ENCODE measurements at regions not wholly inside any gene's neighbourhood (a gene's known extent, or its start where the extent isn't known, plus 50 kb on each side); places are given as distances from the start of the nearest gene placed in this dataset.

DNA sequence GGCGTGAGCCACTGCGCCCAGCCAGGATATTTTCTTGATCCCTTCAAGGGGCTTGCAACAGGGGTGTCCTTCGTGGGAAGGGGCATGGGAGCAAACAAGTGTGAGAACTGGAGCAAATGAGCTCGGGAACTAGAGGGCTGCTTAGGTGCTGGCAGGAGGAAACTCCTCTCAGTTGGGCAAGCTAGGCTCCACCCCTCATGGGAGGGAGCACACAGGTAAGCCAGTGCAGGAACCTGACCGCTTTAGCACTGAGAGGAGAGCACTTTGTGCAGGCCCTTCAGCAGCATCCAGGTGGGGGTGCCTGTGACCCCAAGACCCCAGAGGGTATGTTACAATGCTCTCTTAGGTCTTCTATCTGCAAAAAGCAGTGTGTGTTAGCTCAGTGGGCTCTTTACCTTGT is 755.4 kb upstream of the MDGA2 start:
- Histone ChIP-seq H3K4me3 (replicated peaks in 1 of 3; ENCODE audit: low read depth in 2 of 3, low read length in 3 of 3) (no peak overlapping the region), H3K36me3 (replicated peaks in 1 of 2; ENCODE audit: control insufficient read depth in 1 of 2, insufficient read depth in 2 of 2, low read length in 2 of 2) (no peaks in the 10 kb centered on the region), H3K9ac (ENCODE audit: insufficient read depth, low read length, poor library complexity, severe bottlenecking) (no peak overlapping the region), H3K4me1 (ENCODE audit: control insufficient read depth in 1 of 2, insufficient read depth in 2 of 2, low read length in 2 of 2) (no peaks in the 10 kb centered on the region), H3K4me2 (replicated peaks; ENCODE audit: extremely low read depth, low read length, poor library complexity, severe bottlenecking) (no peak overlapping the region), H3K27ac (ENCODE audit: low read depth in 1 of 2, low read length in 2 of 2) (no peak overlapping the region), H3K79me2 (ENCODE audit: insufficient read depth, low read length) (no peaks in the 10 kb centered on the region), H3K9me3 (replicated peaks in 1 of 2; ENCODE audit: control insufficient read depth in 1 of 2, insufficient read depth in 1 of 2, low read length in 2 of 2) (peaks cover 0 to 6% of the 10 kb centered on the region in 2 donors), H3K27me3 (ENCODE audit: control insufficient read depth in 2 of 2, insufficient read depth in 2 of 2, low read length in 2 of 2) (no peaks in the 10 kb centered on the region), H4K20me1 (ENCODE audit: insufficient read depth, low read length) (no peaks in the 10 kb centered on the region), H2AFZ (ENCODE audit: insufficient read depth, low read depth, low read length, poor library complexity, severe bottlenecking) (no peak overlapping the region)
- WGBS (ENCODE audit: insufficient coverage): 88% methylated on average over 5 of the region's 5 CpGs
- no peak for DNase-seq
- H3K9me3 Mint-ChIP-seq: peaks cover 0 to 10% (median 0%) of the 10 kb centered on the region in 7 donors
- H3K36me3 Mint-ChIP-seq: no peaks in the 10 kb centered on the region
- no peaks in the 10 kb centered on the region for H3K27me3 Mint-ChIP-seq (ENCODE audit: low read depth in 3 of 3)
- no peak overlapping the region for H3K27ac Mint-ChIP-seq
- intact Hi-C loops (cut with micrococcal nuclease): no loop called here
- no peak for TF ChIP-seq CTCF (IDR thresholded peaks at IDR 0.05)
- no peak overlapping the region for H3K4me3 Mint-ChIP-seq
- no peaks in the 10 kb centered on the region for H3K4me1 Mint-ChIP-seq

DNA sequence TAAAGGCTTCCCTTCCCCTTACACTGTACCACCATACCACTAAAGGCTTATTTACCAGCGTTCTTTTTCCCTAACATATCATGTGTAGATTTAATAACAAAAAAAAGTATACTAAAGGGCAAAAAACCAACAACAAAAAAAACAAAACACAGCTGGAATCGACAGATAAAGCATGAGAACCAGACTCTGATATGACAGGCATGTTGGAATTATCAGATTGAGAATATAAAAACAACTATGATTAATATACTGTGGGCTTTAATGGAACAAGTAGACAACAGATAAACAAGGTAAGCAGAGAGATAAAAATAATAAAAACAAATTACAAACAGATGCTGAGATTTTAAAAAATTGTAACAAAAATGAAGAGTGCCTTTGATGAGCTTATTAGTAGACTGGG is 754.1 kb upstream of the MDGA2 start:
- no peak overlapping the region for H3K4me2 ChIP-seq (replicated peaks; ENCODE audit: extremely low read depth, low read length, poor library complexity, severe bottlenecking)
- Mint-ChIP-seq H3K4me1 (no peaks in the 10 kb centered on the region), H3K9me3 (peaks cover 0 to 10% (median 0%) of the 10 kb centered on the region in 7 donors), H3K27ac (no peak overlapping the region), H3K4me3 (no peak overlapping the region), H3K36me3 (no peaks in the 10 kb centered on the region), H3K27me3 (ENCODE audit: low read depth in 3 of 3) (no peaks in the 10 kb centered on the region)
- no peaks in the 10 kb centered on the region for H3K27me3 ChIP-seq (ENCODE audit: control insufficient read depth in 2 of 2, insufficient read depth in 2 of 2, low read length in 2 of 2)
- no CpG with 5 or more reads among the region's 2 CpGs for WGBS (ENCODE audit: insufficient coverage)
- H3K4me3 ChIP-seq (replicated peaks in 1 of 3; ENCODE audit: low read depth in 2 of 3, low read length in 3 of 3): no peak overlapping the region
- no peaks in the 10 kb centered on the region for H3K36me3 ChIP-seq (replicated peaks in 1 of 2; ENCODE audit: control insufficient read depth in 1 of 2, insufficient read depth in 2 of 2, low read length in 2 of 2)
- no peak overlapping the region for H3K27ac ChIP-seq (ENCODE audit: low read depth in 1 of 2, low read length in 2 of 2)
- TF ChIP-seq CTCF (IDR thresholded peaks at IDR 0.05): no peak
- H3K9me3 ChIP-seq (replicated peaks in 1 of 2; ENCODE audit: control insufficient read depth in 1 of 2, insufficient read depth in 1 of 2, low read length in 2 of 2): peaks cover 0 to 6% of the 10 kb centered on the region in 2 donors
- no peaks in the 10 kb centered on the region for H3K79me2 ChIP-seq (ENCODE audit: insufficient read depth, low read length)
- no peak overlapping the region for H2AFZ ChIP-seq (ENCODE audit: insufficient read depth, low read depth, low read length, poor library complexity, severe bottlenecking)
- no peak for DNase-seq
- no peak overlapping the region for H3K9ac ChIP-seq (ENCODE audit: insufficient read depth, low read length, poor library complexity, severe bottlenecking)
- H3K4me1 ChIP-seq (ENCODE audit: control insufficient read depth in 1 of 2, insufficient read depth in 2 of 2, low read length in 2 of 2): no peaks in the 10 kb centered on the region
- no peaks in the 10 kb centered on the region for H4K20me1 ChIP-seq (ENCODE audit: insufficient read depth, low read length)
- intact Hi-C loops (cut with micrococcal nuclease): no loop called here
